AG04449 (cell line): ENCODE measurements at regions not wholly inside any gene's neighbourhood (a gene's known extent, or its start where the extent isn't known, plus 50 kb on each side); places are given as distances from the start of the nearest gene placed in this dataset.

ENCODE experiments used
- CTCF ChIA-PET: fragments of 350-600 bp; formaldehyde crosslinking; extraction: SDS; loops from one replicate; lab custom pipeline; 2021; ENCODE audit warnings: antibody characterized with exemption; lab: Yijun Ruan, JAX
- POLR2A ChIA-PET: fragments of 400-600, 350-600 bp; formaldehyde crosslinking; extraction: SDS; loops from one replicate; lab custom pipeline; 2020; ENCODE audit warnings: antibody characterized with exemption, inconsistent platforms; lab: Yijun Ruan, JAX
- DNase-seq: peaks from one replicate; pipeline ENCODE4 v3.0.0-alpha.2; 2010; ENCODE audit warnings: low read depth, low spot score
- H3K4me3 ChIP-seq: 2 replicates; pipeline ENCODE4 v1.5.1; 2011; ENCODE audit warnings: low read depth, mild to moderate bottlenecking, control low read depth, low read length
- CTCF ChIP-seq: IDR thresholded peaks from one replicate; pipeline ENCODE4 v1.5.1; 2011; ENCODE audit warnings: mild to moderate bottlenecking, moderate library complexity, low read length, control low read depth, inconsistent platforms; ENCODE audit not compliant: insufficient read depth; ENCODE audit errors: missing control alignments

- TF ChIP-seq CTCF, result no peak
- no peak overlapping the region for H3K4me3 ChIP-seq
- ChIA-PET POLR2A (no interaction called here), CTCF (interaction anchor here (0.7 kb wide), 1 partner anchor 19 kb away, joined by 3 read pairs; no protein-coding TSS in a partner anchor)
- DNase-seq, result no peak
Observed at GRCh38 chr15:77798151-77798835, 165.6 kb upstream of the LINGO1 start.

GRCh38 chr15:77797270-77797669, 164.6 kb upstream of the LINGO1 start:
- ChIA-PET CTCF (no interaction called here), POLR2A (no interaction called here)
- H3K4me3 ChIP-seq, result no peak overlapping the region
- no peak for TF ChIP-seq CTCF
- no peak for DNase-seq

GRCh38 chr15:77796046-77796729, 163.5 kb upstream of the LINGO1 start:
- ChIA-PET CTCF (no interaction called here), POLR2A (no interaction called here)
- no peak for TF ChIP-seq CTCF
- no peak overlapping the region for H3K4me3 ChIP-seq
- no peak for DNase-seq

GRCh38 chr15:77795446-77795845, 162.7 kb upstream of the LINGO1 start:
- ChIA-PET CTCF (no interaction called here), POLR2A (no interaction called here)
- TF ChIP-seq CTCF, result no peak
- DNase-seq, result no peak
- H3K4me3 ChIP-seq, result no peak overlapping the region

- POLR2A ChIA-PET, result no interaction called here
- CTCF ChIA-PET, result interaction anchor here (4.0 kb wide), 1 partner anchor 158 kb away, joined by 17 read pairs; the partner anchor contains the start of gene LINGO1
- TF ChIP-seq CTCF, result no peak
- H3K4me3 ChIP-seq, result no peak overlapping the region
- no peak for DNase-seq
Observed at GRCh38 chr15:77791941-77792340, 159.2 kb upstream of the LINGO1 start.

- no peak for TF ChIP-seq CTCF
Observed at GRCh38 chr15:77790481-77790880, 157.8 kb upstream of the LINGO1 start.

More at GRCh38 chr15:77790481-77790880, 157.8 kb upstream of the LINGO1 start:
- DNase-seq, result no peak
- ChIA-PET POLR2A (no interaction called here), CTCF (interaction anchor here (4.0 kb wide), 1 partner anchor 157 kb away, joined by 17 read pairs; the partner anchor contains the start of gene LINGO1)
- no peak overlapping the region for H3K4me3 ChIP-seq
